ENCODE measurements at regions not wholly inside any gene's neighbourhood (a gene's known extent, or its start where the extent isn't known, plus 50 kb on each side); places are given as distances from the start of the nearest gene placed in this dataset.
"Not testable (repeated sequence)": the region's sequence is repeated elsewhere in the genome, so short reads cannot be mapped to it uniquely, and the experiment has no call there.

DNA sequence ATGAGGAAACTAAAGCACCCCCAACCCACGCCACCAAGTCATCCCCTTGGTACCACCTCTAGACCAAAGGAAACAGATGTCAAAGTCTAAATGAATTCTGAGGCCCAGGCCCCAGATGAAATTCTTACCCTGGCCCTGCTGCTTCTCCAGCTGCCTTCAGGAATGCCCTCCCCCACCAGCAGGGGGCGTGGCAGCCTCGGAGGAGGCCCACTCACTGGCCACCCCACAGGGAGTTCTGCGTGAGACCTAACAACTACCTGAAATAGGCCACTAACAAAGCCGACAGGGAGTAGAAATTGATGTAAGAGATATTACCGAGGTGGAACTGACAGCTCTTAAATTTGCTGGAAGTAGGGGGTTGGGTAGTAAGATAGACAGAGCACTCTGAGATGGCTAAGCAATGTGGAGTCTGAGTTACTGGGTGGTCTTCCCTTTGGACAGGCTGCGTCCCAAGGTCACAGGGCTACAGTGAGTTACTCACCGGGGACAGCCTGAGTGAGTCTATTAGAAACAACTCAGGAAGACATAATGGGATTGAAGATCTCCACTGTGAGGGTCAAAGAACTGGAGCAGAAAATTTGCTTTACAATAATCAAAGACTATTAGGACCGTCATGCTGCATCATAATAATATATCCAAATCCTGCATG lies 240.7 kb downstream of the SHOX2 start:
- H3K4me3 ChIP-seq (ENCODE audit: low read depth, low read length): no peak overlapping the region
- no peak for DNase-seq (ENCODE audit: low read depth, low spot score)
- in situ Hi-C loops (cut with HindIII; ENCODE audit: low sequenced_read_pairs): no loop called here
- TF ChIP-seq, protein P1, sequence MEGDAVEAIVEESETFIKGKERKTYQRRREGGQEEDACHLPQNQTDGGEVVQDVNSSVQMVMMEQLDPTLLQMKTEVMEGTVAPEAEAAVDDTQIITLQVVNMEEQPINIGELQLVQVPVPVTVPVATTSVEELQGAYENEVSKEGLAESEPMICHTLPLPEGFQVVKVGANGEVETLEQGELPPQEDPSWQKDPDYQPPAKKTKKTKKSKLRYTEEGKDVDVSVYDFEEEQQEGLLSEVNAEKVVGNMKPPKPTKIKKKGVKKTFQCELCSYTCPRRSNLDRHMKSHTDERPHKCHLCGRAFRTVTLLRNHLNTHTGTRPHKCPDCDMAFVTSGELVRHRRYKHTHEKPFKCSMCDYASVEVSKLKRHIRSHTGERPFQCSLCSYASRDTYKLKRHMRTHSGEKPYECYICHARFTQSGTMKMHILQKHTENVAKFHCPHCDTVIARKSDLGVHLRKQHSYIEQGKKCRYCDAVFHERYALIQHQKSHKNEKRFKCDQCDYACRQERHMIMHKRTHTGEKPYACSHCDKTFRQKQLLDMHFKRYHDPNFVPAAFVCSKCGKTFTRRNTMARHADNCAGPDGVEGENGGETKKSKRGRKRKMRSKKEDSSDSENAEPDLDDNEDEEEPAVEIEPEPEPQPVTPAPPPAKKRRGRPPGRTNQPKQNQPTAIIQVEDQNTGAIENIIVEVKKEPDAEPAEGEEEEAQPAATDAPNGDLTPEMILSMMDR (IDR thresholded peaks at IDR 0.05; ENCODE audit: low read depth, low read length): peak; percentile 51

DNA sequence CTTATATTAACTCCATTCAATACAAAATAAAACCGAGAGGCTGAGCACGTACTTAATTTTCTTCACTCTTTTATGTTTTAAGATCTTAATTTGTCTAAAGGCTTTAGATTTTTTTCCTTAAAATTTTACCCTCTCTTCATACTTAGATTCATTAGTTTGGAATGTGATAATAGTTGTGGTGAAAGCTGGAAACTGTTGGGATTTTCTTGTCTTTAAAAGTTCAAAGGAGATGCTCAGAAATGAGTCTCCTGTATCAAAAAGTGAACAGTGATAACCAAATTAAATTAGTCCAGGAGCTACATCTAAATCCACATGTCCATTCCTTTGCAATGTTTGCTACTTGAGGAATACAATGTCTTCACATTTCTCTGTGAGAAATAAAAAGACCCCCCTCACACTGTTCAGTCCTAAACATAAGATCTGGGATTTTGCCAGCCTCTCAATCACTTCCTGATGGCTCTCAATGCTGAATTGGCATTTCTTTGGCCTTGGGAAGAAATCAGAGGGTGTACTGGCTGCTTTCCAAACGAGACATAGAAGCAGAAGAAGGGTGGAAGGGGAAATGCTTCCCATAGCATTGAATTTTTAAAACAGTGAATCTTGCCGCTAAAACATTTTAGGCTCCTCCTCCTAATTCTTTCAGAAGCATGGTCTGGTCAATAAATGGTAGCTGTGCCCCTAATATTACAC lies 245.0 kb downstream of the SHOX2 start:
- in situ Hi-C loops (cut with HindIII; ENCODE audit: low sequenced_read_pairs): no loop called here
- no peak overlapping the region for H3K4me3 ChIP-seq (ENCODE audit: low read depth, low read length)
- TF ChIP-seq, protein P1 (IDR thresholded peaks at IDR 0.05; ENCODE audit: low read depth, low read length): no peak
- DNase-seq (ENCODE audit: low read depth, low spot score): no peak

DNA sequence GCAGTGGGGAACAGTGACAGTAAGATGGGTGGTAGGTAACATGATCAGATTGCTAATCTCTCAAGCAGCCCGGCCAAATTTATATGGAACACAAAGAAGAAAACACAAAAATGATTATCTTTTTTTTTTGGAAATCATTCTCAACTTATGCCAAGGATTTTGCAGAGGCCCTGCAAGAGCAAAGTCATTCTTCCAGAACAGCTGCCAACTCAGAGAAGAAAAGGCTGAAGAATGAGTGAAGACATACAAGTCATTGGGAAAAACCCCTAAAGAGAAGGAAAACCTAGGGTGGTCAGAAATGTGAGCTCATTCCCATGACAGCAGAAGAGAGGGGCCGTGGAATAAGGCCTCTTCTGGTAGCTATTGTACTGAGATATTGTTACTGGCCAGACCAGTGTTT lies 246.7 kb downstream of the SHOX2 start:
- no peak overlapping the region for H3K4me3 ChIP-seq (ENCODE audit: low read depth, low read length)
- no peak for DNase-seq (ENCODE audit: low read depth, low spot score)
- in situ Hi-C loops (cut with HindIII; ENCODE audit: low sequenced_read_pairs): no loop called here
- TF ChIP-seq, protein P1 (IDR thresholded peaks at IDR 0.05; ENCODE audit: low read depth, low read length): no peak

DNA sequence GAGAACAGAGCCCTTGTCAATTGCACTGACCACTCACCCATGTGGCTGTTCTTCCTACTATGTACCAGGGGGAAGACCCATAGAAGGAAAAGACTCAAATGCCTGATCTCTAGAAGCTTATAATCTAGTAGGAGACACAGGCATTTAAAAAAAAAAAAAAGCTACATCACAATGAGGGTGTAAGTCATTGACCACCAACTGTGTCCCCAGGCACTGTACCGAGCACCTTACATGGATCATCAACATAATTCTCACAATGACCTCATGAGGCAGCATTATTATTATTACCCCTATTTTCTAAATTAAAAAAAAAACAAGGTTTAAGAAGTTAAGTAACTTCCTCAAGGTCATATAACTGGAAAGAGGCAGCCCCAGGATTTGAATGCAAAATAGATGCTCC lies 247.4 kb downstream of the SHOX2 start:
- DNase-seq (ENCODE audit: low read depth, low spot score): no peak
- in situ Hi-C loops (cut with HindIII; ENCODE audit: low sequenced_read_pairs): no loop called here
- TF ChIP-seq, protein P1 (IDR thresholded peaks at IDR 0.05; ENCODE audit: low read depth, low read length): no peak
- no peak overlapping the region for H3K4me3 ChIP-seq (ENCODE audit: low read depth, low read length)

DNA sequence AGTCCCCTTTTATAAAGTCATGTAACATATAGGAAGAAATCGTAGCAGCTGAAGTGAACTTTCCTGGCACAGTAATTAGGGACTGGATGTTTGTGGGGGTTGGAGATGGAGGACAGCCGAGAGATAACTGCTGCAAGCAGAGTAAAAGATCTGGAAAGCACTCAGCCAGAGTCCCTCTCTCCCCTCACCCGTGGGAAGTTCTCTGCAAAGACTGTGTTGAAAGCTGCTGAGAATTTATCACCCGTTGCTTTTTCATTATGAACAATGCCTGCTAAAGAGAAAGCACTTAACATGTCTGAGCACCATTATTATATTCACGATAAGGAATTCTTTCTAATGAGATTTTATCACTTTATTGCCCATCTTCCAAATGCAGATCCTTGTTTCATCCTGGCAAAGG lies 248.8 kb downstream of the SHOX2 start:
- H3K4me3 ChIP-seq (ENCODE audit: low read depth, low read length): no peak overlapping the region
- DNase-seq (ENCODE audit: low read depth, low spot score): no peak
- TF ChIP-seq, protein P1 (IDR thresholded peaks at IDR 0.05; ENCODE audit: low read depth, low read length): no peak
- in situ Hi-C loops (cut with HindIII; ENCODE audit: low sequenced_read_pairs): no loop called here

DNA sequence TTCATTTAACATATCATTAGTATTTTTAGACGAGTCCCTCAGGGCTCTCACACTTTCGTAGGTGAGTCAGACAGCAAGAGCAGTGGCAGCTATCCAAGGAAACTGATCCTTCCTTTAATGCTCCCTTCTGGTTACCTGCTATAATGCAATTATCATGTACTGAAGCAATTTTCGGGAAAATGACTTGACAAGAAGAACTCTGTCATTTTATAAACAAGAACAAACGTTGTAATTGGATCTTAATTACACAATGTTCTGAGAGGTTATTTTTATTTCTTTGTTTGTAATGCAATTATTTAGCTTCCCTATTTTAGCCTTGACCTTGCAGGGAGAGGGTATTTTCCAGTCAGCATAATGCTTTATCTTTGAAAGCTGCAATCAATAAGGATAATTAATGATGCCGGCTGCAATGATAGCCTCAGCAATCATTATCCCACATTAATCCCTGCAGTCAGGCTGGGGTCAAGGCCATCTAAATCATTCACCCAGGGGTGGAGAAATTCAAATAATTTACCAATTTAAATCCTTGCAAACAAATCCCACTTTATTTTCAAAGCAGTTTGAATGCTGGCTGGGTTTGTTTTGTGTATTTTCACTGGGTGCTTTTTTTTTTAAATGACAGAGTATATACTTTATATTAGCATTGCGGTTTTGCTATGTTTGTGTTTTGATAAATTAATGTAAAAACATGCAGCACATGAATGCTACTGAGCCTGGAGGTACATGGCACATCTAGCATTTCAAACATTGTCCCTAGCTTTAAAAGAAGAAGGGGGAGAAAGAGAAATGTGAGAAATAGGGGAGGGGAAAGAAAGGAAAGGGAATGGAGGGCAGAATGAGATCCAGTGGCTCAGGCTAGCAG lies 249.9 kb downstream of the SHOX2 start:
- in situ Hi-C loops (cut with HindIII; ENCODE audit: low sequenced_read_pairs): no loop called here
- TF ChIP-seq, protein P1 (IDR thresholded peaks at IDR 0.05; ENCODE audit: low read depth, low read length): no peak
- DNase-seq (ENCODE audit: low read depth, low spot score): no peak

DNA sequence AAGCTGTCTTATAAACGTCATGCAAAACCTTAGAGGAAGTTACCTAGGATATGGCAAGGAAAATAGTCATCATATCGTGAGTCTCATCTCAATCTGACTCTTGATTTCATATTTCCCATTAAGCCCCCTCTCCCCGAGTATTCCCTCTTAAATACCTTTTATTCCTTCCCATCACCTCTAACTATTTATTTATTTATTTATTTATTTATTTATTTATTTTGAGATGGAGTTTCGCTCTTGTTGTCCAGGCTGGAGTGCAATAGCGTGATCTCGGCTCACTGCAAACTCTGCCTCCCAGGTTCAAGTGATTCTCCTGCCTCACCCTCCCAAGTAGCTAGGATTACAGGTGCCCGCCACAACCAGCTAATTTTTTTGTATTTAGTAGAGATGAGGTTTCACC lies 260.4 kb downstream of the SHOX2 start:
- in situ Hi-C loops (cut with HindIII; ENCODE audit: low sequenced_read_pairs); H3K4me3 ChIP-seq (ENCODE audit: low read depth, low read length); DNase-seq (ENCODE audit: low read depth, low spot score): not testable (repeated sequence)

More for the DNA sequence above, 249.9 kb downstream of the SHOX2 start:
- no peak overlapping the region for H3K4me3 ChIP-seq (ENCODE audit: low read depth, low read length)
